ENCODE measurements at regions not wholly inside any gene's neighbourhood (a gene's known extent, or its start where the extent isn't known, plus 50 kb on each side); places are given as distances from the start of the nearest gene placed in this dataset.
"Not testable (repeated sequence)": the region's sequence is repeated elsewhere in the genome, so short reads cannot be mapped to it uniquely, and the experiment has no call there.

GRCh38 chr14:34300330-34300729, 161.7 kb downstream of the SPTSSA start:
- DNase-seq (ENCODE audit: low read depth): no peak

GRCh38 chr14:34299360-34299759, 162.7 kb downstream of the SPTSSA start:
- DNase-seq (ENCODE audit: low read depth): no peak

GRCh38 chr14:34297786-34298520, 164.1 kb downstream of the SPTSSA start:
- DNase-seq (ENCODE audit: low read depth): no peak

GRCh38 chr14:34283590-34283989, 178.4 kb downstream of the SPTSSA start:
- no peak for DNase-seq (ENCODE audit: low read depth)

GRCh38 chr14:34277191-34277590, 184.8 kb downstream of the SPTSSA start:
- DNase-seq (ENCODE audit: low read depth): no peak

GRCh38 chr14:34275530-34275929, 186.5 kb downstream of the SPTSSA start:
- no peak for DNase-seq (ENCODE audit: low read depth)

GRCh38 chr14:34275078-34275477, 187.0 kb downstream of the SPTSSA start:
- DNase-seq (ENCODE audit: low read depth): no peak

- DNase-seq (ENCODE audit: low read depth): not testable (repeated sequence)
Observed at GRCh38 chr14:34273716-34274115, 188.3 kb downstream of the SPTSSA start.

GRCh38 chr14:34270361-34270760, 191.7 kb downstream of the SPTSSA start:
- no peak for DNase-seq (ENCODE audit: low read depth)

GRCh38 chr14:34266344-34266743, 195.7 kb downstream of the SPTSSA start:
- no peak for DNase-seq (ENCODE audit: low read depth)

- no peak for DNase-seq (ENCODE audit: low read depth)
Observed at GRCh38 chr14:34262127-34262910, 199.7 kb downstream of the SPTSSA start.

GRCh38 chr14:34259996-34260395, 202.0 kb downstream of the SPTSSA start:
- no peak for DNase-seq (ENCODE audit: low read depth)

- no peak for DNase-seq (ENCODE audit: low read depth)
Observed at GRCh38 chr14:34258318-34258717, 203.7 kb downstream of the SPTSSA start.

GRCh38 chr14:34257505-34257904, 204.5 kb downstream of the SPTSSA start:
- no peak for DNase-seq (ENCODE audit: low read depth)

- no peak for DNase-seq (ENCODE audit: low read depth)
Observed at GRCh38 chr14:34256223-34256622, 205.8 kb downstream of the SPTSSA start.

- DNase-seq (ENCODE audit: low read depth): no peak
Observed at GRCh38 chr14:34254571-34254970, 207.5 kb downstream of the SPTSSA start.

- no peak for DNase-seq (ENCODE audit: low read depth)
Observed at GRCh38 chr14:34254031-34254430, 208.0 kb downstream of the SPTSSA start.

GRCh38 chr14:34252227-34252626, 209.8 kb downstream of the SPTSSA start:
- DNase-seq (ENCODE audit: low read depth): no peak

- DNase-seq (ENCODE audit: low read depth): no peak
Observed at GRCh38 chr14:34251662-34252061, 210.4 kb downstream of the SPTSSA start.

- no peak for DNase-seq (ENCODE audit: low read depth)
Observed at GRCh38 chr14:34250959-34251358, 211.1 kb downstream of the SPTSSA start.

GRCh38 chr14:34247605-34248004, 214.4 kb downstream of the SPTSSA start:
- DNase-seq (ENCODE audit: low read depth): no peak

GRCh38 chr14:34246206-34246605, 215.8 kb downstream of the SPTSSA start:
- DNase-seq (ENCODE audit: low read depth): no peak

- DNase-seq (ENCODE audit: low read depth): no peak
Observed at GRCh38 chr14:34243401-34243800, 218.6 kb downstream of the SPTSSA start.

- DNase-seq (ENCODE audit: low read depth): no peak
Observed at GRCh38 chr14:34243001-34243400, 219.0 kb downstream of the SPTSSA start.
